HEK293T (cell line): ENCODE measurements at regions not wholly inside any gene's neighbourhood (a gene's known extent, or its start where the extent isn't known, plus 50 kb on each side); places are given as distances from the start of the nearest gene placed in this dataset.
"Not testable (repeated sequence)": the region's sequence is repeated elsewhere in the genome, so short reads cannot be mapped to it uniquely, and the experiment has no call there.

Experiments
- CTCF ChIA-PET: fragments of 350-600 bp; formaldehyde crosslinking; extraction: SDS; loops from one replicate; lab custom pipeline; 2021; ENCODE audit warnings: antibody characterized with exemption, inconsistent platforms; lab: Yijun Ruan, JAX
- POLR2A ChIA-PET: fragments of 350-600 bp; formaldehyde crosslinking; extraction: SDS; loops from one replicate; lab custom pipeline; 2020; ENCODE audit warnings: antibody characterized with exemption, inconsistent platforms; lab: Yijun Ruan, JAX
- DNase-seq: peaks from one replicate; pipeline ENCODE4 v3.0.0; 2012; ENCODE audit warnings: mixed read lengths; ENCODE audit errors: extremely low spot score
- ARNT ChIP-seq: fragments of 450-650 bp; IDR thresholded peaks from 2 replicates; pipeline ENCODE4 v1.6.1; 2017; ENCODE audit warnings: mild to moderate bottlenecking
- BHLHE40 ChIP-seq: fragments of 450-650 bp; IDR thresholded peaks from 2 replicates; pipeline ENCODE4 v1.6.1; 2016; ENCODE audit warnings: mild to moderate bottlenecking, moderate library complexity, borderline replicate concordance
- CTBP1 ChIP-seq: fragments of 450-650 bp; IDR thresholded peaks from 2 replicates; pipeline ENCODE4 v1.6.1; 2016; ENCODE audit warnings: borderline replicate concordance
- ELF4 ChIP-seq: fragments of 450-650 bp; IDR thresholded peaks from 2 replicates; pipeline ENCODE4 v1.6.1; 2017; ENCODE audit warnings: antibody characterized with exemption
- FOXA1 ChIP-seq: fragments of 450-650 bp; IDR thresholded peaks from 2 replicates; pipeline ENCODE4 v1.6.1; 2016; ENCODE audit warnings: mild to moderate bottlenecking
- FOXK2 ChIP-seq: fragments of 450-650 bp; IDR thresholded peaks from 2 replicates; pipeline ENCODE4 v1.6.1; 2016; ENCODE audit warnings: mild to moderate bottlenecking
- FOXM1 ChIP-seq: fragments of 450-650 bp; IDR thresholded peaks from 2 replicates; pipeline ENCODE4 v1.6.1; 2017; ENCODE audit warnings: mild to moderate bottlenecking, borderline replicate concordance
- HDGF ChIP-seq: fragments of 450-650 bp; IDR thresholded peaks from 2 replicates; pipeline ENCODE4 v1.6.1; 2017; ENCODE audit warnings: antibody characterized with exemption, borderline replicate concordance
- L3MBTL2 ChIP-seq: fragments of 450-650 bp; conservative IDR thresholded peaks from 2 replicates; pipeline ENCODE4 v1.6.1; 2016; ENCODE audit warnings: mild to moderate bottlenecking
- LEF1 ChIP-seq: fragments of 450-650 bp; IDR thresholded peaks from 2 replicates; pipeline ENCODE4 v1.6.1; 2017; ENCODE audit warnings: mild to moderate bottlenecking, borderline replicate concordance
- NFRKB ChIP-seq: fragments of 450-650 bp; IDR thresholded peaks from 2 replicates; pipeline ENCODE4 v1.6.1; 2016; ENCODE audit warnings: mild to moderate bottlenecking, moderate library complexity
- SP1 ChIP-seq: fragments of 450-650 bp; IDR thresholded peaks from 2 replicates; pipeline ENCODE4 v1.6.1; 2017
- SUZ12 ChIP-seq: fragments of 450-650 bp; IDR thresholded peaks from 2 replicates; pipeline ENCODE4 v1.6.1; 2016; ENCODE audit warnings: mild to moderate bottlenecking
- TARDBP ChIP-seq: fragments of 450-650 bp; IDR thresholded peaks from 2 replicates; pipeline ENCODE4 v1.6.1; 2016
- ZNF384 ChIP-seq: fragments of 450-650 bp; IDR thresholded peaks from 2 replicates; pipeline ENCODE4 v1.6.1; 2016
- TF ChIP-seq, protein P1 (sequence below): fragments of 450-650 bp; IDR thresholded peaks from 2 replicates; pipeline ENCODE4 v1.6.1; 2016

DNA sequence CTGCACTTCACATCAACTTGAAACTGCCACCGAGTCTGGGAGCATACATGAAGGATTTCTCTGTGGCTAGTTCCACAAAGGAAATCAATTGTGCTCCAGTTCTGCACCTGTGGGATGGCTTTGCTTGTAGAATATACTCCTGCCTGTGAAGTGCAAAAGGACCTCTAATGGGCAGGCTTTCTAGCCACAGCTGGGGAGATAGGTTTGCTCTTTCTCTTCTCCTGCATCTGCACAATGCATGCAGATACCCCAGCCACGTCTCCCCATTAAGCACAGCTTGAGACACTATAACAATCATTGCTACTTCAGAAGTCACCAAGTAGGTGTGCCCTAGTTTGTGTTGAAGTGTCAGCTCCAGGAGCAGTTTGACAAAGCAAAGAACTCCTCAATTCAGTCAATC is 364.6 kb downstream of the ZIC3 start:
- DNase-seq, result no peak
- POLR2A ChIA-PET, result no interaction called here
- TF ChIP-seq CTBP1 (no peak), TARDBP (no peak), FOXK2 (no peak), ELF4 (no peak), FOXA1 (no peak), LEF1 (no peak), HDGF (no peak), ZNF384 (no peak), NFRKB (no peak), ARNT (no peak), SP1 (no peak), BHLHE40 (no peak), FOXM1 (no peak), SUZ12 (no peak)
- TF ChIP-seq, protein P1, sequence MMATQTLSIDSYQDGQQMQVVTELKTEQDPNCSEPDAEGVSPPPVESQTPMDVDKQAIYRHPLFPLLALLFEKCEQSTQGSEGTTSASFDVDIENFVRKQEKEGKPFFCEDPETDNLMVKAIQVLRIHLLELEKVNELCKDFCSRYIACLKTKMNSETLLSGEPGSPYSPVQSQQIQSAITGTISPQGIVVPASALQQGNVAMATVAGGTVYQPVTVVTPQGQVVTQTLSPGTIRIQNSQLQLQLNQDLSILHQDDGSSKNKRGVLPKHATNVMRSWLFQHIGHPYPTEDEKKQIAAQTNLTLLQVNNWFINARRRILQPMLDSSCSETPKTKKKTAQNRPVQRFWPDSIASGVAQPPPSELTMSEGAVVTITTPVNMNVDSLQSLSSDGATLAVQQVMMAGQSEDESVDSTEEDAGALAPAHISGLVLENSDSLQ, result no peak
- CTCF ChIA-PET, result no interaction called here

DNA sequence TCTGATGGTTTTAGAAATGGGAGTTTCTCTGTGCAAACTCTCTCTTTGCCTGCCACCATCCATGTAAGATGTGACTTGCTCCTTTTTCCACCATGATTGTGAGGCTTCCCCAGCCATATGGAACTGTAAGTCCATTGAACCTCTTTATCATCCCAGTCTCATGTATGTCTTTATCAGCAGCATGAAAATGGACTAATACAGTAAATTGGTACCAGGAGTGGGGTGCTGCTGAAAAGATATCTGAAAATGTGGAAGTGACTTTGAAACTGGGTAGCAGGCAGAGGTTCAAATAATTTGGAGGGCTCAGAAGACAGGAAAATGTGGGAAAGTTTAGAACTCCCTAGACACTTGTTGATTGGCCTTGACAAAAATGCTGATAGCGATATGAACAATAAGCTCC is 368.3 kb downstream of the ZIC3 start:
- DNase-seq, CTCF ChIA-PET, POLR2A ChIA-PET: not testable (repeated sequence)

DNA sequence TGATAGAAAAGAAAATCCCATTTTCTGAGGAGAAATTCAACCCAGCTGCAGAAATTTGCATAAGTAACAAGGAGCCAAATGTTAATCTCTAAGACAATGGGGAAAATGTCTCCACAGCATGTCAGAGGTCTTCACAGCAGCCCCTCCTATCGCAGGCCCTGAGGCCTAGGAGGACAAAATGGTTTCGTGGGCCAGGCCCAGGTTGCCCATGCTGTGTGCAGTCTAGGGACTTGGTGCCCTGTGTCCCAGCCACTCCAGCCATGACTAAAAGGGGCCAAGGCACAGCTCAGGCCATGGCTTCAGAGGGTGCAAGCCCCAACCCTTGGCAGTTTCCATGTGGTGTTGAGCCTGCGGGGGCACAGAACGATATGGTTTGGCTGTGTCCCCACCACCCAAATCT is 369.0 kb downstream of the ZIC3 start:
- POLR2A ChIA-PET, DNase-seq: not testable (repeated sequence)

DNA sequence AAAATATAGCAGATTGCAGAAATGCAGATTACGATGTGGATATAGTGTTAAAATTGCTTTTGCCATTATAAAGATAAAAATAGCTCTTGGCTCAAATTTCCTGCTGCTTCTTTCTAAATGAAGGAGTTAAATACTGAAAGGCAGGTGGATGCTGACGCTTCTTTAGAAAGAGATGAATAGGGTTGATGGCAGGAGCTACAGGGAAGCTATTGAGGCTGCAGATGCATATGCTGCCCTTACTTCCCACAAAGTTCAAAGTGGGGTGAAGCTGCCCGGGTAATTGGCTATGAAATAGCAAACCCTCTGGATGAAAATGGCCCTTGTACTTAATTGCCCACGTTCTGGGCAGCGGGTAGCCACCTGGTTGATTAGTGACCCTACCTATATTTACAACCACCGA is 379.5 kb downstream of the ZIC3 start:
- ChIA-PET CTCF (no interaction called here), POLR2A (no interaction called here)
- DNase-seq, result no peak
- TF ChIP-seq LEF1 (no peak), SP1 (no peak), NFRKB (no peak), HDGF (no peak), ELF4 (no peak)

More for the DNA sequence above, 369.0 kb downstream of the ZIC3 start:
- CTCF ChIA-PET, result not testable (repeated sequence)

DNA sequence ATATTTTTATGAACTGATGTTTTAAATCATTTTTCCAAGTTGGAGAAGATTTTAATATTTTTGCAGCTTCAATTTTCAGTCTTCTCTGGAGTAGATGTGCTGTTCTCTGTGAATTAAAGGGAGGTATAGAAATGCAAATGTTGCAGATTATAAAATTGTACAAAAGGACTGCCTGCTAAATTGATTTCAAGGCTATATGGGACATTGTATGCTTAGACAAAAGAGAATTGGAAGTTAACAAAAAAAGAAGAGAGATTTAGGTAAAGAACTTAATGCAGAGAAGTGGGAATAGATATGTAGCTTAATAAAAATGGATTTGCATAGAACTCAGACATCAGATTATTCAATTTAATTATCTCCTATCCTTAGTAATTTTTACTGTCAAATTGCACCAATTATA is 403.3 kb downstream of the ZIC3 start:
- no peak for DNase-seq
- POLR2A ChIA-PET, result no interaction called here
- CTCF ChIA-PET, result no interaction called here
- TF ChIP-seq HDGF (no peak), L3MBTL2 (no peak), ZNF384 (no peak), LEF1 (no peak), SUZ12 (no peak), TARDBP (no peak)
- TF ChIP-seq, protein P1, result no peak

DNA sequence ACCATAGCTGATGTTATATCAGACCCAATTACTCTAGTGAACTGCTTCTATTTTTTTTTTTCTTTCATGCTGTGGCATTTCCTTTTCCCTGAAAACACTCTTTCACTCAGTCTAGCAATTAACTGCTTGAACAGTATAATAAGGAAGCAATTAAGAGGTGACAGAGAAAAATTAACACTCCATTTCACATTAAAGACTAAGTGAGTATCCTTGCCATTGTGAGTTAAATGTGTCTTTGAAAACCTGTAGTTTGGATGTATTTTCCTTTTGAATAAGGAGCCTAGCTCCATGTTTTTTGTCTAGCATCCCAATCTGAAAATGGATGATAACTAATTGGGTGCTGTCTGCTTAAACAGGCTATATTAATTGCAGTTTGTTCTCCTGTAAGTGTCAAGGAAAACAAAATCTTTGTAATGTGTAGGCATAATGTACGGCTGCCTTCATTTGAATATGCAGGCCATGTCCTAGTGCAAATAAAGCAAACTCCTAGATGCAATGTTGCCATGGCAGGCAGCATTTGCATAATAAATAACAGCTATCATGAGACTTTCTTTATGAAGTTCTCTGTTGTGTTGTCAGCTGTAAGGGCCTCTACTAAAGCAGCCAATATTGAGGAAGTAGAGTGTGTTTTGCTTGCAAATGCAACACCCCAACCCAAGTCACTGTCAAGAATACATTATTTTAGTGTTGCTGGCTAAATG is 416.7 kb downstream of the ZIC3 start:
- POLR2A ChIA-PET, result no interaction called here
- DNase-seq, result no peak
- TF ChIP-seq FOXK2 (no peak), HDGF (no peak), ARNT (no peak), FOXA1 (no peak)
- CTCF ChIA-PET, result no interaction called here

DNA sequence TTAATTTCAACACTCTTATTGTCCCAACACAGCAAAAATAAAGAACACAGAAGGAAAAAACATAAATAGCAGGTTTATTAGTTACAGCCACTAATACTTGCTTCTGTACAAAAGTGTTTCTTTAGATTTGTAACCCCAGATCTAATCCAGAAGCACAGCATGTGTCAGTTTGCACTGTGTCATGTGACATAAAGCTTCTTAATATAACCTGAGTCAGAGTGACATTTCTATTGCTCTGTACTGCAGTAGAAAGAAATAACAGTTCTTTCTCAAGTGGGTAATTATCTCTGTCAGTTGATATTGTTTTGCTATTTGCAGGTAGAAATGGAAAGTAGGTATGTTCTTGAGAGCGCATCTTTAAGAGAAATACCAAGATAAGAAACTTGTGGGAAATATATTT is 422.5 kb downstream of the ZIC3 start:
- TF ChIP-seq FOXM1 (no peak), HDGF (no peak)
- DNase-seq, result no peak
- ChIA-PET CTCF (no interaction called here), POLR2A (no interaction called here)

DNA sequence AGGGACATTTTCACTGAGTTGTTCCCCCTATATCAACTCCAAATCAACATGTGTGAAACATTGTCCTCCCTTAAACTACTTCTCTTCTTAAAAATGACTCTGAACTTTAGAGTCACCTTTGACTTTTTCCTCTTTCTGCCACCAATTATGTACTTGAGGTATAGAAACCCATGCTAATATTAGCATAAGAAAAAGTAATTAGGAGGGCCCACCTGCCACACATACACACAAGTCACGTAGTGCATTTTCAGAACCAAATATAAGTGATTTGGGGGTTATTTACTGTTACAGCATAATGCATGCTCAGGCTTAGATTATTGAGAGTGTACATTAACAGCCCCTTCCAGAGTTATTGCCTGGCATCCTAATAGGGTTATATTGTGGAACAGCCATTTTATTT is 432.7 kb downstream of the ZIC3 start:
- ChIA-PET CTCF (no interaction called here), POLR2A (no interaction called here)
- no peak for DNase-seq
- TF ChIP-seq, protein P1, result no peak
- no peak for TF ChIP-seq L3MBTL2
- TF ChIP-seq CTBP1, result no peak
- TF ChIP-seq TARDBP, result no peak
- no peak for TF ChIP-seq ARNT
- no peak for TF ChIP-seq FOXK2
- no peak for TF ChIP-seq FOXM1
- TF ChIP-seq NFRKB, result no peak
- no peak for TF ChIP-seq BHLHE40
- TF ChIP-seq LEF1, result no peak
- TF ChIP-seq FOXA1, result no peak
- TF ChIP-seq ELF4, result no peak
- no peak for TF ChIP-seq SP1
- no peak for TF ChIP-seq ZNF384
